DMS153 (cell line): ENCODE measurements at regions not wholly inside any gene's neighbourhood (a gene's known extent, or its start where the extent isn't known, plus 50 kb on each side); places are given as distances from the start of the nearest gene placed in this dataset.

ENCODE experiments used
- DNase-seq: peaks from one replicate; lab custom pipeline; 2025; lab: John Stamatoyannopoulos, UW

DNA sequence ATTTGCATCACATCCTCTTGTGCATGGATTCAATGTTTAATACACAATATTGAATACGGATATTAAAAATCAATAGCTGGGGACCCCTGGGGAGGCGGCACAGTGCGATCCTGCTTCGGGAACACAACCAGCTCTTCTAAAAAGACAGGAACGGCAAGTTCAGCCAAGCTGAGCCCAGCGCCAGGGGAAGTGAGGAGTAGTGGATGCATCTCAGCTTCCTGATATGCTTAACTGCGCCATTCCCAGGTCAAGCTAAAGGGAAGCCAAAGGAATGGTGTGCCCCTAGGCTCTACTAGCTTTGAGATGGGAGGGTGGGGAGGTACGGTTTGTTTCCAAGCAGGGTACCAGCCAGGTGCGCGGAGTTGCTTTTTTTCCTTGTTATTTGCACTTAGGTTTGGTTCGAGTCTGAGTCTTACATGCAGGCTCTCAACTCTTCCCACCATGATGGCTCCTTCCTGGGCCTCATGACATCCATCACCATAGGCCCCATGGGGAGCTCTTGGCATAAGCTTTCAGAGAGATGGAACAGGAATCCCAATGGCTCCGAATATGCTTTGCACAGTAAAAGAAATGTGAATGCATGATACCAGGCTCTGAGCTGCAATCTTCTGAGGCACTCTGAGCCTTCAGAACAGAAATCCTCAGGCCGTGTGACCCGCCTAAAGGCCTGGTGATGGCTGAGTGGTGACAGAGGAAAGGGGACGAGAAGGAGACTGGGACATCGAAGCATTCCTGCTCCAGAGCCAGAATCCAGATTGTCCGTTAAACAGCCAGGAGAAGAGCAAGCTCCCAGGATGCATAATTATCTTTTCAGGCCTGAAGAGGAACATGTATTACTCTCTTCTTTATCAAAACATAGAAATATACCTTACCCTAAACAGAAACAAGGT, 51.8 kb upstream of the BCOR start:
- DNase-seq, result no peak

DNA sequence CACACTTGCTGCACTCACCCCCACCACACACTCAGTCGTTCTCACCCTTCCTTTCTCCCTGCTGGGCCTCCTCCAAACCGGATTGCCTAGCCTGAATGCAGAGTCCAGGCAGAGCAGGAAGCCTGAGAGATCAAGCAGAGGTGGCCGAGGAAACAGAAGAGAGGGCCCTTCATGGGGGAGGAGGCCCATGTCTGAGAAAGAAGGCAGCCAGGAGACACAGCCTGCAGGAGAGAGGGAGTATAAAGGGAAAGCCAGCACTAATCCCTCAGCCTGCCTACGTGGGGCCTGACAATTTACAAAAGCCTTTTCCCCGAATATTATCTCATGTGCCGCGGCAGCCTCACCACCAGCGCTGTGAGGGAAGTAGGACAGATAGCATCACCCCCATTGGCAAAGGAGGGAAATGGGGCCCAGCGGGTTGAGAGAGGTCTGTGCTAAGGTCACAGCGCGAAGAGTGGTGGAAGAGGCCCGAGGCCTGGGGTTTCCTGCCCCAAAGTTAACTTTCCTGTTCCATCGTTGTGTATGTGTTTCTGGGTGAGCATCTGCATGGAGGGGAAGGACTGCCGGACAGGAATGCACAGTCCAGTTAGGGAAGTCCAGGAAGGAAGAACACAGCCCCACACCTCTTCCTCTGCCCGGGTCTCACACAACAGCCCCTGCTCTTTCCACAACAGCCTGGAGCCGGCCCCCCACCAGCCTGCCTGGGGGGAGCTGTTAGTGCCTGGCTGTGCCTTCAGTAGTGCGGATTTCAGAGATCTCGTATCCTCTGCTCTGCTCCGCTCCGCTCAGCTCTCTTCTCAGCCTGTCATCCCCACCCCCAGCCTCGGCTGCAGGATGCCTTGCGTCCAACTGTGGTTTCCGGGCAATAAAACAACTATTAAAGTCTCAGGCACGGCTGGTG, 50.9 kb upstream of the BCOR start:
- DNase-seq, result no peak

DNA sequence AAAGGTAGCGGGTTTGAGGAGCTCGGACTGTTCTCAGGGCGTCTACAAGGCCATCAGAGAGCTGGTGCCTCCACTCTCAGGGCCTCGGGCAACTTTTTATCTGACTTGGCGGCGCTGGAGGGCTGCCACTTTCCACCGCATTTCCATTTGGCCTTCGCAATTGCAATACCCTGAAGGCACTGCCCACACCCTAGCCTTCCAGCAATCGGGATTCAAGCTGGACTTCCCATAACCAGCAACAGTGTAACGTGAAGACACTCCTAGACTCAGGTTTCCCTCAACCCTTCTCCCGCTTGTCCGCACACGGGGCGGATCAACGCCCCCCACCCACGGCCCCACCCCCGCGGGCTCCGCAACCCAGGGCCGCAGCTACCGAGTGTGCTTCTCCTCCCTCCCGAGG, 50.2 kb upstream of the BCOR start:
- DNase-seq, result no peak
